B cell (primary cell): ENCODE measurements at regions not wholly inside any gene's neighbourhood (a gene's known extent, or its start where the extent isn't known, plus 50 kb on each side); places are given as distances from the start of the nearest gene placed in this dataset.

ENCODE experiments used
- ATAC-seq: fragments of 200-7000 bp; cut with Tn5 transposase; one replicate; pipeline ENCODE4 v1.10.0; 2021; ENCODE audit warnings: low read depth, mild to moderate bottlenecking, moderate number of reproducible peaks, moderate library complexity
- CTCF ChIA-PET: fragments of 350-600 bp; sonication (Branson Sonifier 250); formaldehyde crosslinking; loops from one replicate; lab custom pipeline; 2021; ENCODE audit warnings: antibody characterized with exemption, inconsistent platforms; lab: Charles Lee
- POLR2A ChIA-PET: fragments of 350-600 bp; sonication (Branson Sonifier 250); formaldehyde crosslinking; loops from one replicate; lab custom pipeline; 2021; ENCODE audit warnings: antibody characterized with exemption; lab: Charles Lee
- DNase-seq: peaks from one replicate; pipeline ENCODE4 v3.0.0; 2013
- H2AFZ ChIP-seq: 2 replicates; pipeline ENCODE4 v1.6.1; 2012; ENCODE audit warnings: mild to moderate bottlenecking, low read depth, low read length; ENCODE audit not compliant: insufficient read depth, poor library complexity, severe bottlenecking
- H3K27ac ChIP-seq, 2 donors: 1 replicate in 1 of 2; 2 replicates in 1 of 2; pipeline ENCODE4 v1.5.1; 2012 to 2013; ENCODE audit warnings: low read length in 2 of 2, mild to moderate bottlenecking in 2 of 2, moderate library complexity in 1 of 2
- H3K27me3 ChIP-seq, 4 experiments: fragments of 200-600 bp in 1 of 4; sonication (generic) in 1 of 4; replicated peaks in 1 of 4; 1 replicate in 2 of 4; 2 replicates in 2 of 4; pipeline versions ENCODE4 v1.6.1 to v1.7.0; 2013 to 2016; ENCODE audit warnings: low read length in 3 of 4, mild to moderate bottlenecking in 2 of 4, mixed read lengths in 1 of 4, moderate library complexity in 1 of 4; ENCODE audit not compliant: insufficient read depth in 4 of 4, control insufficient read depth in 3 of 4; ENCODE audit errors: control extremely low read depth in 1 of 4
- H3K36me3 ChIP-seq, 2 experiments: replicated peaks in 1 of 2; 1 replicate in 1 of 2; 2 replicates in 1 of 2; pipeline versions ENCODE4 v1.6.1 to v1.7.1; 2013; ENCODE audit warnings: low read length in 1 of 2; ENCODE audit not compliant: insufficient read depth in 2 of 2, control insufficient read depth in 1 of 2; ENCODE audit errors: control extremely low read depth in 1 of 2, extremely low read depth in 1 of 2
- H3K4me1 ChIP-seq, 2 donors: fragments of 200-600 bp in 1 of 2; sonication (generic) in 1 of 2; 1 replicate in 1 of 2; 2 replicates in 1 of 2; pipeline versions ENCODE4 v1.5.1 to v1.6.1; 2013 to 2017; ENCODE audit warnings: low read length in 2 of 2; ENCODE audit not compliant: control insufficient read depth in 2 of 2, insufficient read depth in 2 of 2
- H3K4me2 ChIP-seq: replicated peaks from 2 replicates; pipeline ENCODE3; 2012; ENCODE audit warnings: mild to moderate bottlenecking, low read depth, low read length; ENCODE audit not compliant: poor library complexity, severe bottlenecking
- H3K4me3 ChIP-seq, 5 experiments: fragments of 200-600 bp in 1 of 5; sonication (generic) in 1 of 5; 1 replicate in 3 of 5; 2 replicates in 2 of 5; pipeline versions ENCODE4 v1.5.1 to v1.7.0; 2011 to 2016; ENCODE audit warnings: low read length in 4 of 5, mild to moderate bottlenecking in 4 of 5, low read depth in 2 of 5, control low read depth in 1 of 5, moderate library complexity in 1 of 5; ENCODE audit not compliant: insufficient read depth in 1 of 5; ENCODE audit errors: control extremely low read depth in 1 of 5, extremely low read depth in 1 of 5
- H3K79me2 ChIP-seq: fragments of 200-600 bp; sonication (generic); one replicate; pipeline ENCODE4 v1.6.0; 2016; ENCODE audit warnings: low read length; ENCODE audit not compliant: control insufficient read depth, insufficient read depth
- H3K9ac ChIP-seq: fragments of 200-600 bp; sonication (generic); 2 replicates; pipeline ENCODE4 v1.6.1; 2017; ENCODE audit warnings: mild to moderate bottlenecking, low read length, moderate library complexity
- H3K9me3 ChIP-seq, 3 donors: one replicate each; pipeline versions ENCODE4 v1.6.1 to v1.7.1; 2013; ENCODE audit warnings: low read length in 2 of 3; ENCODE audit not compliant: control insufficient read depth in 2 of 3, insufficient read depth in 1 of 3; ENCODE audit errors: control extremely low read depth in 1 of 3
- H4K20me1 ChIP-seq: 2 replicates; pipeline ENCODE4 v1.6.0; 2012; ENCODE audit warnings: mild to moderate bottlenecking, low read length; ENCODE audit not compliant: insufficient read depth, control insufficient read depth, poor library complexity, severe bottlenecking
- H3K27ac Mint-ChIP-seq: one replicate; pipeline ENCODE4 v1.8.0; 2021; ENCODE audit warnings: mixed read lengths
- H3K27me3 Mint-ChIP-seq: one replicate; pipeline ENCODE4 v1.8.0; 2021; ENCODE audit warnings: mixed read lengths
- H3K4me1 Mint-ChIP-seq: one replicate; pipeline ENCODE4 v1.8.0; 2021; ENCODE audit warnings: mixed read lengths
- H3K4me3 Mint-ChIP-seq: one replicate; pipeline ENCODE4 v1.8.0; 2021; ENCODE audit warnings: mixed read lengths
- H3K9me3 Mint-ChIP-seq: one replicate; pipeline ENCODE4 v1.8.0; 2022; ENCODE audit warnings: mixed read lengths; ENCODE audit not compliant: insufficient read depth
- CTCF ChIP-seq: fragments of 200-600 bp; IDR thresholded peaks from one replicate; pipeline ENCODE4 v1.8.0; 2022; ENCODE audit warnings: antibody characterized with exemption, mild to moderate bottlenecking
- EZH2 ChIP-seq: IDR thresholded peaks from 2 replicates; pipeline ENCODE4 v1.6.1; 2012; ENCODE audit warnings: borderline replicate concordance, low read depth, mild to moderate bottlenecking, moderate library complexity, low read length; ENCODE audit not compliant: insufficient read depth, poor library complexity, severe bottlenecking
- WGBS: methylation state at CpG from one replicate; pipeline ENCODE4 v1.1.5; 2013; ENCODE audit warnings: missing lambda C conversion rate; ENCODE audit not compliant: insufficient coverage; 5-methylcytosine and 5-hydroxymethylcytosine counted together
- intact Hi-C: fragments of 100-400 bp; cut with micrococcal nuclease; formaldehyde crosslinking; loops from one replicate; pipeline ENCODE4 v1.10.0; 2022

GRCh38 chr10:7003831-7004395 is 406.9 kb downstream of the SFMBT2 start:
- no peak overlapping the region for H3K27ac Mint-ChIP-seq
- no peaks in the 10 kb centered on the region for H3K9me3 Mint-ChIP-seq
- no peak overlapping the region for H3K9ac ChIP-seq
- H3K79me2 ChIP-seq, result no peaks in the 10 kb centered on the region
- H3K4me1 ChIP-seq, result no peaks in the 10 kb centered on the region
- no peaks in the 10 kb centered on the region for H3K4me1 Mint-ChIP-seq
- WGBS, result 0% methylated on average over 1 of the region's 4 CpGs
- ATAC-seq (no peak), DNase-seq (no peak)
- no peaks in the 10 kb centered on the region for H4K20me1 ChIP-seq
- H3K27ac ChIP-seq, result no peak overlapping the region
- H3K36me3 ChIP-seq, result no peaks in the 10 kb centered on the region
- intact Hi-C loops, result no loop called here
- no peak overlapping the region for H3K4me2 ChIP-seq
- H3K4me3 Mint-ChIP-seq, result no peak overlapping the region
- H3K4me3 ChIP-seq, result no peak overlapping the region
- CTCF ChIA-PET, result no interaction called here
- peaks cover 0 to 2% (median 0%) of the 10 kb centered on the region in 4 experiments for H3K27me3 ChIP-seq
- H3K9me3 ChIP-seq, result no peaks in the 10 kb centered on the region
- H3K27me3 Mint-ChIP-seq, result no peaks in the 10 kb centered on the region
- no peak for TF ChIP-seq EZH2
- TF ChIP-seq CTCF, result no peak
- POLR2A ChIA-PET, result no interaction called here
- H2AFZ ChIP-seq, result no peak overlapping the region

GRCh38 chr10:7000061-7000460 is 410.8 kb downstream of the SFMBT2 start:
- no peak overlapping the region for H2AFZ ChIP-seq
- H3K79me2 ChIP-seq, result no peaks in the 10 kb centered on the region
- Mint-ChIP-seq H3K4me1 (no peaks in the 10 kb centered on the region), H3K27me3 (peaks cover 4% of the 10 kb centered on the region), H3K9me3 (no peaks in the 10 kb centered on the region), H3K4me3 (no peak overlapping the region), H3K27ac (no peak overlapping the region)
- POLR2A ChIA-PET, result no interaction called here
- no peak overlapping the region for H3K4me2 ChIP-seq
- DNase-seq, result no peak
- intact Hi-C loops, result no loop called here
- no peak overlapping the region for H3K9ac ChIP-seq
- peaks cover 0 to 2% (median 0%) of the 10 kb centered on the region in 4 experiments for H3K27me3 ChIP-seq
- no peak for ATAC-seq
- H4K20me1 ChIP-seq, result no peaks in the 10 kb centered on the region
- no peak overlapping the region for H3K27ac ChIP-seq
- no peaks in the 10 kb centered on the region for H3K4me1 ChIP-seq
- H3K4me3 ChIP-seq, result no peak overlapping the region
- TF ChIP-seq EZH2 (no peak), CTCF (no peak)
- H3K36me3 ChIP-seq, result no peaks in the 10 kb centered on the region
- CTCF ChIA-PET, result no interaction called here
- 93% methylated on average over 3 of the region's 4 CpGs for WGBS
- H3K9me3 ChIP-seq, result no peaks in the 10 kb centered on the region
